ENCODE measurements at regions not wholly inside any gene's neighbourhood (a gene's known extent, or its start where the extent isn't known, plus 50 kb on each side); places are given as distances from the start of the nearest gene placed in this dataset.

DNA sequence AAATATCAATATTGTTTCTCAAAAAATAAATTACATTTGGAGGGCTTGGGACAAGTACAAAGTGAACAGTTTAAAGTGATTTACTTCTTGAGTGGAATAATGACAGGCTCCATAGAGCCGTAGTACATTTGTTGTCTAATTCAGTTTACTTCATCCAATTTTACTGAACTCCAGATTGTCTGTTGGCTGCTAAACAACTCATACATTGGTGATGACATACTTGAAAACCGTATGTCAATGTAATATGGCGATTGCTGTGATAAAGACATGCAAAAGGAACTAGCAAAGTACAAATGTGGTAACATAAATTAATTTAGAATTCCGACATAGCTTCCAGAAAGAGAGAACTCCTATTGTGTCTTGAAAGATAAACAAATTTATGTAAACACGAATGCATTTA, 1197.5 kb upstream of the CDH18 start:
- intact Hi-C loops (cut with micrococcal nuclease; ENCODE audit: unreplicated experiment), result no loop called here
- Histone ChIP-seq H3K4me1 (ENCODE audit: insufficient read depth, low read length, poor library complexity, severe bottlenecking) (no peaks in the 10 kb centered on the region), H3K27me3 (replicated peaks; ENCODE audit: insufficient read depth, low read depth, low read length, poor library complexity) (no peaks in the 10 kb centered on the region), H3K9me3 (ENCODE audit: low read depth, low read length, poor library complexity, severe bottlenecking) (no peaks in the 10 kb centered on the region), H3K36me3 (ENCODE audit: insufficient read depth, low read length, poor library complexity, severe bottlenecking) (no peaks in the 10 kb centered on the region), H3K27ac (ENCODE audit: low read depth, low read length, poor library complexity, severe bottlenecking) (no peak overlapping the region), H3K4me3 (ENCODE audit: low read depth, low read length, poor library complexity, severe bottlenecking) (no peak overlapping the region)
- TF ChIP-seq EZH2 (IDR thresholded peaks at IDR 0.05; ENCODE audit: borderline replicate concordance, low read depth, low read length, poor library complexity, severe bottlenecking), result no peak
- TF ChIP-seq, protein P1, sequence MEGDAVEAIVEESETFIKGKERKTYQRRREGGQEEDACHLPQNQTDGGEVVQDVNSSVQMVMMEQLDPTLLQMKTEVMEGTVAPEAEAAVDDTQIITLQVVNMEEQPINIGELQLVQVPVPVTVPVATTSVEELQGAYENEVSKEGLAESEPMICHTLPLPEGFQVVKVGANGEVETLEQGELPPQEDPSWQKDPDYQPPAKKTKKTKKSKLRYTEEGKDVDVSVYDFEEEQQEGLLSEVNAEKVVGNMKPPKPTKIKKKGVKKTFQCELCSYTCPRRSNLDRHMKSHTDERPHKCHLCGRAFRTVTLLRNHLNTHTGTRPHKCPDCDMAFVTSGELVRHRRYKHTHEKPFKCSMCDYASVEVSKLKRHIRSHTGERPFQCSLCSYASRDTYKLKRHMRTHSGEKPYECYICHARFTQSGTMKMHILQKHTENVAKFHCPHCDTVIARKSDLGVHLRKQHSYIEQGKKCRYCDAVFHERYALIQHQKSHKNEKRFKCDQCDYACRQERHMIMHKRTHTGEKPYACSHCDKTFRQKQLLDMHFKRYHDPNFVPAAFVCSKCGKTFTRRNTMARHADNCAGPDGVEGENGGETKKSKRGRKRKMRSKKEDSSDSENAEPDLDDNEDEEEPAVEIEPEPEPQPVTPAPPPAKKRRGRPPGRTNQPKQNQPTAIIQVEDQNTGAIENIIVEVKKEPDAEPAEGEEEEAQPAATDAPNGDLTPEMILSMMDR (conservative IDR thresholded peaks at IDR 0.05; ENCODE audit: low read depth, low read length), result no peak
- ChIA-PET POLR2A (ENCODE audit: low non-redundant PET) (no interaction called here), CTCF (no interaction called here)
- DNase-seq (ENCODE audit: low spot score), result no peak
- BruUV-seq (replicated peaks), result no TSS peak

DNA sequence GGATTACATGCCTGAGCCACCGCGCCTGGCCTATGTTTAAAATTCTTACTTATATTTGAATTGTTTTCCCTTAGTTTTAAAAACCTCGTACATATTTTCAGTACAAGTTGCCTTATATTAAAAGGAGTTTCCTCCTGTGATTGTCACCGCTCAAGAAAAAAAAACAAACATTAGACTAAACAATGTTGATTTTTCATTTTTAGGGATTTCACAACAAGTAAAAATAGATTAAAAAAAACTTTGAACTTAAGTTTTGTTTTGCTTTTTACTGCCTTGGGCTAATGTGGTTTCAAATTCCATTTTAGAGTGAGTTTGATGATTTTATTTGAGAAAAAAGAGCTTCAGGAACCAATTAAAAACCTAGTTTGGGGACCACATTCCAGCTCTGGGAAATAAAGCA, 1196.6 kb upstream of the CDH18 start:
- H3K4me3 ChIP-seq (ENCODE audit: low read depth, low read length, poor library complexity, severe bottlenecking), result no peak overlapping the region
- H3K36me3 ChIP-seq (ENCODE audit: insufficient read depth, low read length, poor library complexity, severe bottlenecking), result no peaks in the 10 kb centered on the region
- TF ChIP-seq, protein P1 (conservative IDR thresholded peaks at IDR 0.05; ENCODE audit: low read depth, low read length), result no peak
- TF ChIP-seq EZH2 (IDR thresholded peaks at IDR 0.05; ENCODE audit: borderline replicate concordance, low read depth, low read length, poor library complexity, severe bottlenecking), result no peak
- intact Hi-C loops (cut with micrococcal nuclease; ENCODE audit: unreplicated experiment), result no loop called here
- BruUV-seq (replicated peaks), result no TSS peak
- no peak for DNase-seq (ENCODE audit: low spot score)
- H3K27me3 ChIP-seq (replicated peaks; ENCODE audit: insufficient read depth, low read depth, low read length, poor library complexity), result no peaks in the 10 kb centered on the region
- no peak overlapping the region for H3K27ac ChIP-seq (ENCODE audit: low read depth, low read length, poor library complexity, severe bottlenecking)
- no peaks in the 10 kb centered on the region for H3K4me1 ChIP-seq (ENCODE audit: insufficient read depth, low read length, poor library complexity, severe bottlenecking)
- no peaks in the 10 kb centered on the region for H3K9me3 ChIP-seq (ENCODE audit: low read depth, low read length, poor library complexity, severe bottlenecking)
- ChIA-PET CTCF (no interaction called here), POLR2A (ENCODE audit: low non-redundant PET) (no interaction called here)

DNA sequence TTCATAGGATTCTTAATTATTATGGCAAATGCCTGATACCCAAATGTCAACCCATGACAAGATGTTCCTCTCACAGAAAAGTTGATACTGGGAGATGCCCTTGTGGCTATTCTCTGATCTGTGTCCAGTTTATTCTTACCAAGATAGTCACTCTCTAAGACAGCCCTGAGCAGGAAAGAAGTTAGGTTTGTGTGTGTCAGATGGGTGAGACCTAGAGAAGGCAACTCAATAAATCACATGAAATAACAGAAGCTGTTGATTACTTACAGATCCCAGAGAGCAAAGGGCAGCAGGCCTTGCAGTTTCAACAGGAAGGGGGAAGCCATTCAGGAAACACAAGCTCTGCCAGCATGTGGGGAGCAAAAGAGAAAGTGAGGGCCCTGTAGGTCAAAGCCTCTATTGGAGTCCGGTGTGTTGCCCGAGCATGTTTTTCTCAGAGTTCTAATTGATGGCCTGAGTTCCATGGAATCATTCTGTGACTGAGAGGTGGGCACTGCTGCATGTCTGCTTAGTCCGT, 1193.7 kb upstream of the CDH18 start:
- no peak for DNase-seq (ENCODE audit: low spot score)
- Histone ChIP-seq H3K36me3 (ENCODE audit: insufficient read depth, low read length, poor library complexity, severe bottlenecking) (no peaks in the 10 kb centered on the region), H3K9me3 (ENCODE audit: low read depth, low read length, poor library complexity, severe bottlenecking) (no peaks in the 10 kb centered on the region), H3K4me3 (ENCODE audit: low read depth, low read length, poor library complexity, severe bottlenecking) (no peak overlapping the region), H3K4me1 (ENCODE audit: insufficient read depth, low read length, poor library complexity, severe bottlenecking) (no peaks in the 10 kb centered on the region), H3K27me3 (replicated peaks; ENCODE audit: insufficient read depth, low read depth, low read length, poor library complexity) (no peaks in the 10 kb centered on the region), H3K27ac (ENCODE audit: low read depth, low read length, poor library complexity, severe bottlenecking) (no peak overlapping the region)
- TF ChIP-seq EZH2 (IDR thresholded peaks at IDR 0.05; ENCODE audit: borderline replicate concordance, low read depth, low read length, poor library complexity, severe bottlenecking), result no peak
- TF ChIP-seq, protein P1 (conservative IDR thresholded peaks at IDR 0.05; ENCODE audit: low read depth, low read length), result no peak
- intact Hi-C loops (cut with micrococcal nuclease; ENCODE audit: unreplicated experiment), result no loop called here
- POLR2A ChIA-PET (ENCODE audit: low non-redundant PET), result no interaction called here
- no TSS peak for BruUV-seq (replicated peaks)
- CTCF ChIA-PET, result no interaction called here

All from A673 (cell line).